ENCODE measurements at regions not wholly inside any gene's neighbourhood (a gene's known extent, or its start where the extent isn't known, plus 50 kb on each side); places are given as distances from the start of the nearest gene placed in this dataset.

- H3K4me1 ChIP-seq (ENCODE audit: insufficient read depth, low read length, poor library complexity, severe bottlenecking), result no peaks in the 10 kb centered on the region
- no peak for DNase-seq (ENCODE audit: low spot score)
- no peak overlapping the region for H3K4me3 ChIP-seq (ENCODE audit: low read depth, low read length, poor library complexity, severe bottlenecking)
- ChIA-PET CTCF (no interaction called here), POLR2A (ENCODE audit: low non-redundant PET) (no interaction called here)
- H3K27me3 ChIP-seq (replicated peaks; ENCODE audit: insufficient read depth, low read depth, low read length, poor library complexity), result no peaks in the 10 kb centered on the region
- H3K36me3 ChIP-seq (ENCODE audit: insufficient read depth, low read length, poor library complexity, severe bottlenecking), result no peaks in the 10 kb centered on the region
- H3K9me3 ChIP-seq (ENCODE audit: low read depth, low read length, poor library complexity, severe bottlenecking), result no peaks in the 10 kb centered on the region
- H3K27ac ChIP-seq (ENCODE audit: low read depth, low read length, poor library complexity, severe bottlenecking), result no peak overlapping the region
- TF ChIP-seq EZH2 (IDR thresholded peaks at IDR 0.05; ENCODE audit: borderline replicate concordance, low read depth, low read length, poor library complexity, severe bottlenecking) (no peak), CTCF (conservative IDR thresholded peaks at IDR 0.05; ENCODE audit: low read depth, low read length) (no peak)
- intact Hi-C loops (cut with micrococcal nuclease; ENCODE audit: unreplicated experiment), result no loop called here
- no TSS peak for BruUV-seq (replicated peaks)
These were observed 899.5 kb upstream of the ADGRB3 start for GRCh38 chr6:67735623-67736022.

- intact Hi-C loops (cut with micrococcal nuclease; ENCODE audit: unreplicated experiment), result no loop called here
- ChIA-PET POLR2A (ENCODE audit: low non-redundant PET) (no interaction called here), CTCF (no interaction called here)
- DNase-seq (ENCODE audit: low spot score), result no peak
- H3K27me3 ChIP-seq (replicated peaks; ENCODE audit: insufficient read depth, low read depth, low read length, poor library complexity), result no peaks in the 10 kb centered on the region
- no peaks in the 10 kb centered on the region for H3K9me3 ChIP-seq (ENCODE audit: low read depth, low read length, poor library complexity, severe bottlenecking)
- BruUV-seq (replicated peaks), result no TSS peak
- H3K27ac ChIP-seq (ENCODE audit: low read depth, low read length, poor library complexity, severe bottlenecking), result no peak overlapping the region
- TF ChIP-seq EZH2 (IDR thresholded peaks at IDR 0.05; ENCODE audit: borderline replicate concordance, low read depth, low read length, poor library complexity, severe bottlenecking) (no peak), CTCF (conservative IDR thresholded peaks at IDR 0.05; ENCODE audit: low read depth, low read length) (no peak)
- H3K4me1 ChIP-seq (ENCODE audit: insufficient read depth, low read length, poor library complexity, severe bottlenecking), result no peaks in the 10 kb centered on the region
- no peaks in the 10 kb centered on the region for H3K36me3 ChIP-seq (ENCODE audit: insufficient read depth, low read length, poor library complexity, severe bottlenecking)
- H3K4me3 ChIP-seq (ENCODE audit: low read depth, low read length, poor library complexity, severe bottlenecking), result no peak overlapping the region
These were observed 912.2 kb upstream of the ADGRB3 start for GRCh38 chr6:67722861-67723261.

- CTCF ChIA-PET, result no interaction called here
These were observed 917.8 kb upstream of the ADGRB3 start for GRCh38 chr6:67717281-67717680.

More at GRCh38 chr6:67717281-67717680, 917.8 kb upstream of the ADGRB3 start:
- TF ChIP-seq EZH2 (IDR thresholded peaks at IDR 0.05; ENCODE audit: borderline replicate concordance, low read depth, low read length, poor library complexity, severe bottlenecking) (no peak), CTCF (conservative IDR thresholded peaks at IDR 0.05; ENCODE audit: low read depth, low read length) (no peak)
- POLR2A ChIA-PET (ENCODE audit: low non-redundant PET), result no interaction called here
- H3K36me3 ChIP-seq (ENCODE audit: insufficient read depth, low read length, poor library complexity, severe bottlenecking), result no peaks in the 10 kb centered on the region
- no peaks in the 10 kb centered on the region for H3K4me1 ChIP-seq (ENCODE audit: insufficient read depth, low read length, poor library complexity, severe bottlenecking)
- H3K4me3 ChIP-seq (ENCODE audit: low read depth, low read length, poor library complexity, severe bottlenecking), result no peak overlapping the region
- no peak for DNase-seq (ENCODE audit: low spot score)
- H3K9me3 ChIP-seq (ENCODE audit: low read depth, low read length, poor library complexity, severe bottlenecking), result no peaks in the 10 kb centered on the region
- no peaks in the 10 kb centered on the region for H3K27me3 ChIP-seq (replicated peaks; ENCODE audit: insufficient read depth, low read depth, low read length, poor library complexity)
- BruUV-seq (replicated peaks), result no TSS peak
- H3K27ac ChIP-seq (ENCODE audit: low read depth, low read length, poor library complexity, severe bottlenecking), result no peak overlapping the region
- intact Hi-C loops (cut with micrococcal nuclease; ENCODE audit: unreplicated experiment), result no loop called here

Data from A673 (cell line).